ENCODE measurements at regions not wholly inside any gene's neighbourhood (a gene's known extent, or its start where the extent isn't known, plus 50 kb on each side); places are given as distances from the start of the nearest gene placed in this dataset.
A peak's percentile ranks its signal among the peaks of the same experiment; 100 is the strongest.

GRCh38 chr1:201594575-201595245, 55.8 kb downstream of the NAV1 start:
- no peaks in the 10 kb centered on the region for H3K36me3 ChIP-seq (ENCODE audit: control insufficient read depth, insufficient read depth, low read length)
- FAIRE-seq (no peak), DNase-seq (ENCODE audit: low read depth) (no peak)
- TF ChIP-seq CTCF (IDR thresholded peaks at IDR 0.05; ENCODE audit: insufficient read depth, low read length, severe bottlenecking), result no peak
- peaks cover 13% of the 10 kb centered on the region for H3K27me3 ChIP-seq (ENCODE audit: control insufficient read depth, insufficient read depth, low read length)
- H3K4me3 ChIP-seq (ENCODE audit: low read depth, low read length), result no peak overlapping the region

- peaks cover 13% of the 10 kb centered on the region for H3K27me3 ChIP-seq (ENCODE audit: control insufficient read depth, insufficient read depth, low read length)
- no peak for FAIRE-seq
- TF ChIP-seq CTCF (IDR thresholded peaks at IDR 0.05; ENCODE audit: insufficient read depth, low read length, severe bottlenecking), result no peak
- no peak overlapping the region for H3K4me3 ChIP-seq (ENCODE audit: low read depth, low read length)
- H3K36me3 ChIP-seq (ENCODE audit: control insufficient read depth, insufficient read depth, low read length), result no peaks in the 10 kb centered on the region
- no peak for DNase-seq (ENCODE audit: low read depth)
These were observed 56.5 kb downstream of the NAV1 start for GRCh38 chr1:201595381-201595780.

DNA sequence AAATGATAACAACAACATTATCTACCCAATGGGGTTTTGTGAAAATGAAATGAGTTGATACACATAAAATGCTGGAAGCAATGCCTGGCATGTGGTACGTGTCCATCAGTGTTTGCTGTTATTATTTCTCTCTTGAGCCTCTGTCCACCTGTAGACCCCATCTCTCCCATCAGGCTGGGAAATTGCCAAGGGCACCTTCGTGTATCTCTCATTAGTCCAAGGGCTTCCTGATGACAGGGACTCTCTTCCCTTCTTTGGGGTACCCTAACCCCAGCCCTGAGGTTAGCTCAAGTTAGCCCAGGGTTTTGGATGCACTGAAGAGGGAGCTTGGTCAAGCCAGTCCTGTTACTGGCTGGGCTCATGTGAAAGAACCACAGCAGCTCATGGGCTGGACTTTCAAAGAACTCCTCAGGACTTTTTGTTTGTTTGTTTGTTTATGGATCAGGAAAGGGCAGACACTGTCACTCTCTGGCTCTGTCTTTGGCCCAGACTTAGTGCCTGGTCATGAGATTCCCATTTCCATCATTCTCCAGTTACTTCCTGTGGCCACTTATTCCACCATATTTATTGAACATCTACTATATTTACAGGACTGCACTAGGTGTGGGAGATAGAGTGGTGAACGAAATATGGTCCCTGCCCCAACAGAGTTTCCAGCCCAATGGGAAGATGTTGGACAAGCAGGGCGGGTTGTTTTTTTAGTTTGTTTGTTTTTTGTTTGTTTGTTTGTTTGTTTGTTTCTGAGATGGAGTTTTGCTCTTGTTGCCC, 57.4 kb downstream of the NAV1 start:
- Histone ChIP-seq H3K27me3 (ENCODE audit: control insufficient read depth, insufficient read depth, low read length) (peaks cover 8% of the 10 kb centered on the region), H3K36me3 (ENCODE audit: control insufficient read depth, insufficient read depth, low read length) (no peaks in the 10 kb centered on the region), H3K4me3 (ENCODE audit: low read depth, low read length) (no peak overlapping the region)
- FAIRE-seq (no peak), DNase-seq (ENCODE audit: low read depth) (no peak)
- no peak for TF ChIP-seq CTCF (IDR thresholded peaks at IDR 0.05; ENCODE audit: insufficient read depth, low read length, severe bottlenecking)

GRCh38 chr1:201597551-201598230, 58.8 kb downstream of the NAV1 start:
- peak; percentile 94 for DNase-seq (ENCODE audit: low read depth)
- TF ChIP-seq CTCF (IDR thresholded peaks at IDR 0.05; ENCODE audit: insufficient read depth, low read length, severe bottlenecking), result peak; percentile 33
- no peak for FAIRE-seq
- H3K4me3 ChIP-seq (ENCODE audit: low read depth, low read length), result no peak overlapping the region
- no peaks in the 10 kb centered on the region for H3K36me3 ChIP-seq (ENCODE audit: control insufficient read depth, insufficient read depth, low read length)
- peaks cover 2% of the 10 kb centered on the region for H3K27me3 ChIP-seq (ENCODE audit: control insufficient read depth, insufficient read depth, low read length)

DNA sequence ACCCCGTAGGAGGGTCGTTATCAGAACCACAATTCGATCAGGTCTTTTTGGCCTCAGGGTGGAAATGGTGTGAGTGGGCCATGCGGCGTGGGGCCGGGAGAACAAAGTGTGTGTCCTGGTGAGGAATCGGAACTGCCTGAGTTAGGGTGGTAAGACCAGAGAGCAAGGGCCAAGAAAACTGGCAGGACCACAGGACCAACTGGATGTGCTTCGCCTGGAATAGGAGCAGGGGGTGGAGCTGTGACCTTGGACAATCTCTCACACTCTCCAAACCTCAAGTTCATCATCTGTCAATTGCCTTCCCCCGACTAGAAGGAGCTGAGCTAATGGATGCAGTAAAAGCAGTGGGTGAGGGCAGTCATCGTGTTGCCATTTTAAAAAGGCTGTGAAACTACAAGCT, 59.5 kb downstream of the NAV1 start:
- Histone ChIP-seq H3K4me3 (ENCODE audit: low read depth, low read length) (no peak overlapping the region), H3K27me3 (ENCODE audit: control insufficient read depth, insufficient read depth, low read length) (no peaks in the 10 kb centered on the region), H3K36me3 (ENCODE audit: control insufficient read depth, insufficient read depth, low read length) (no peaks in the 10 kb centered on the region)
- DNase-seq (ENCODE audit: low read depth) (no peak), FAIRE-seq (no peak)
- no peak for TF ChIP-seq CTCF (IDR thresholded peaks at IDR 0.05; ENCODE audit: insufficient read depth, low read length, severe bottlenecking)
